ACC112 (cell line): ENCODE measurements at regions not wholly inside any gene's neighbourhood (a gene's known extent, or its start where the extent isn't known, plus 50 kb on each side); places are given as distances from the start of the nearest gene placed in this dataset.

Source experiments
- H2AFZ ChIP-seq: fragments of 200-600 bp; sonication (generic); one replicate; pipeline ENCODE4 v1.6.0; 2017; ENCODE audit warnings: antibody characterized with exemption, low read length; ENCODE audit not compliant: unreplicated experiment
- H3K27ac ChIP-seq: fragments of 200-600 bp; sonication (generic); 2 replicates; pipeline ENCODE4 v1.5.1; 2014; ENCODE audit warnings: low read depth, mild to moderate bottlenecking, antibody characterized with exemption, low read length, moderate library complexity
- H3K27me3 ChIP-seq: fragments of 200-600 bp; sonication (generic); 2 replicates; pipeline ENCODE4 v1.6.1; 2014; ENCODE audit warnings: mild to moderate bottlenecking, antibody characterized with exemption, low read length, moderate library complexity, mixed read lengths; ENCODE audit not compliant: insufficient read depth
- H3K36me3 ChIP-seq: fragments of 200-600 bp; sonication (generic); 2 replicates; pipeline ENCODE4 v1.6.1; 2016; ENCODE audit warnings: mild to moderate bottlenecking, antibody characterized with exemption, low read length, moderate library complexity, mixed read lengths; ENCODE audit not compliant: insufficient read depth
- H3K4me1 ChIP-seq: fragments of 200-600 bp; sonication (generic); one replicate; pipeline ENCODE4 v1.6.1; 2016; ENCODE audit warnings: low read length, mixed read lengths; ENCODE audit not compliant: insufficient read depth, unreplicated experiment, control insufficient read depth
- H3K4me3 ChIP-seq: fragments of 200-600 bp; sonication (generic); 2 replicates; pipeline ENCODE4 v1.5.1; 2014; ENCODE audit warnings: mild to moderate bottlenecking, low read depth, low read length
- H3K79me2 ChIP-seq: fragments of 200-600 bp; sonication (generic); one replicate; pipeline ENCODE4 v1.6.0; 2016; ENCODE audit warnings: low read length; ENCODE audit not compliant: control insufficient read depth, unreplicated experiment, insufficient read depth

- Histone ChIP-seq H3K27me3 (no peaks in the 10 kb centered on the region), H3K36me3 (no peaks in the 10 kb centered on the region), H3K4me3 (no peak overlapping the region), H3K79me2 (no peaks in the 10 kb centered on the region), H3K4me1 (no peaks in the 10 kb centered on the region), H3K27ac (no peak overlapping the region), H2AFZ (no peak overlapping the region)
Observed at GRCh38 chr14:86501611-86502010, 971.7 kb downstream of the FLRT2 start.

GRCh38 chr14:86491743-86492142 is 961.8 kb downstream of the FLRT2 start:
- Histone ChIP-seq H3K4me1 (no peaks in the 10 kb centered on the region), H2AFZ (no peak overlapping the region), H3K27ac (no peak overlapping the region), H3K4me3 (no peak overlapping the region), H3K36me3 (no peaks in the 10 kb centered on the region), H3K79me2 (no peaks in the 10 kb centered on the region), H3K27me3 (no peaks in the 10 kb centered on the region)

GRCh38 chr14:86481104-86481503 is 951.2 kb downstream of the FLRT2 start:
- Histone ChIP-seq H2AFZ (no peak overlapping the region), H3K4me1 (no peaks in the 10 kb centered on the region), H3K36me3 (no peaks in the 10 kb centered on the region), H3K79me2 (no peaks in the 10 kb centered on the region), H3K4me3 (no peak overlapping the region), H3K27me3 (no peaks in the 10 kb centered on the region), H3K27ac (no peak overlapping the region)

- Histone ChIP-seq H3K27ac (no peak overlapping the region), H3K36me3 (no peaks in the 10 kb centered on the region), H3K27me3 (no peaks in the 10 kb centered on the region), H2AFZ (no peak overlapping the region), H3K4me3 (no peak overlapping the region), H3K4me1 (no peaks in the 10 kb centered on the region), H3K79me2 (no peaks in the 10 kb centered on the region)
Observed at GRCh38 chr14:86464341-86464740, 934.4 kb downstream of the FLRT2 start.

GRCh38 chr14:86462193-86462753 is 932.3 kb downstream of the FLRT2 start:
- Histone ChIP-seq H3K27ac (no peak overlapping the region), H2AFZ (no peak overlapping the region), H3K27me3 (no peaks in the 10 kb centered on the region), H3K4me1 (no peaks in the 10 kb centered on the region), H3K4me3 (no peak overlapping the region), H3K79me2 (no peaks in the 10 kb centered on the region), H3K36me3 (no peaks in the 10 kb centered on the region)

GRCh38 chr14:86457481-86458135 is 927.7 kb downstream of the FLRT2 start:
- H3K36me3 ChIP-seq, result no peaks in the 10 kb centered on the region
- H2AFZ ChIP-seq, result no peak overlapping the region
- H3K79me2 ChIP-seq, result no peaks in the 10 kb centered on the region
- no peak overlapping the region for H3K4me3 ChIP-seq
- no peak overlapping the region for H3K27ac ChIP-seq
- H3K27me3 ChIP-seq, result no peaks in the 10 kb centered on the region
- H3K4me1 ChIP-seq, result no peaks in the 10 kb centered on the region

- H3K4me1 ChIP-seq, result no peaks in the 10 kb centered on the region
- no peaks in the 10 kb centered on the region for H3K79me2 ChIP-seq
- H3K27ac ChIP-seq, result no peak overlapping the region
- no peak overlapping the region for H3K4me3 ChIP-seq
- no peaks in the 10 kb centered on the region for H3K27me3 ChIP-seq
- H3K36me3 ChIP-seq, result no peaks in the 10 kb centered on the region
- no peak overlapping the region for H2AFZ ChIP-seq
Observed at GRCh38 chr14:86450085-86450484, 920.1 kb downstream of the FLRT2 start.

- Histone ChIP-seq H3K4me1 (no peaks in the 10 kb centered on the region), H2AFZ (no peak overlapping the region), H3K79me2 (no peaks in the 10 kb centered on the region), H3K27me3 (no peaks in the 10 kb centered on the region), H3K36me3 (no peaks in the 10 kb centered on the region), H3K27ac (no peak overlapping the region), H3K4me3 (no peak overlapping the region)
Observed at GRCh38 chr14:86442135-86442534, 912.2 kb downstream of the FLRT2 start.

- Histone ChIP-seq H3K27me3 (no peaks in the 10 kb centered on the region), H3K27ac (no peak overlapping the region), H3K79me2 (no peaks in the 10 kb centered on the region), H3K4me3 (no peak overlapping the region), H3K36me3 (no peaks in the 10 kb centered on the region), H3K4me1 (no peaks in the 10 kb centered on the region), H2AFZ (no peak overlapping the region)
Observed at GRCh38 chr14:86430853-86431252, 900.9 kb downstream of the FLRT2 start.

GRCh38 chr14:86423214-86423613 is 893.3 kb downstream of the FLRT2 start:
- H3K79me2 ChIP-seq, result no peaks in the 10 kb centered on the region
- no peaks in the 10 kb centered on the region for H3K27me3 ChIP-seq
- no peaks in the 10 kb centered on the region for H3K36me3 ChIP-seq
- H3K4me1 ChIP-seq, result no peaks in the 10 kb centered on the region
- H3K27ac ChIP-seq, result no peak overlapping the region
- H3K4me3 ChIP-seq, result no peak overlapping the region
- H2AFZ ChIP-seq, result no peak overlapping the region

- H3K27ac ChIP-seq, result no peak overlapping the region
- no peaks in the 10 kb centered on the region for H3K27me3 ChIP-seq
- H3K36me3 ChIP-seq, result no peaks in the 10 kb centered on the region
- no peaks in the 10 kb centered on the region for H3K4me1 ChIP-seq
- H2AFZ ChIP-seq, result no peak overlapping the region
- H3K4me3 ChIP-seq, result no peak overlapping the region
- no peaks in the 10 kb centered on the region for H3K79me2 ChIP-seq
Observed at GRCh38 chr14:86420131-86420530, 890.2 kb downstream of the FLRT2 start.
